ENCODE measurements at regions not wholly inside any gene's neighbourhood (a gene's known extent, or its start where the extent isn't known, plus 50 kb on each side); places are given as distances from the start of the nearest gene placed in this dataset.

DNA sequence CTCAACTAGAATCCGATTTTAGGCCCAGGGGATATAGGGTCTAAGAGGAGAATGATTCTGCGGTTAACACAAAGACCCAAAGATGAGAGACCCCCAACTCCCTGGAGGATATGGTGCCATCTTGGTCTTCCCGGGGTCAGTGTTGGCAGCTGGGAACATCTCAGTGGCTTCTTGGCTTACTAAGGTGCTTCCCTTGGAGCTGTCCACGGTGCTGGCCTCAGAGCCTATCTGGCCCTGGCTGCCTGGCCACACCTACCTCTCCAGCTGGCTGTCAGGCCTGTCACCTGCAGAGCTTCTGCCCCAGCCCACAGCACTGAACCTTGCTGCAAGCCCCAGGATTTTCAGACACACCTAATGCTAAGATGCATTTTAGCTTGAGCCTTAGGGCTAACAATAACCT, 70.7 kb upstream of the THY1 start:
- TF ChIP-seq POLR2AphosphoS5 (IDR thresholded peaks at IDR 0.05; ENCODE audit: borderline replicate concordance, low read depth, low read length) (no peak), EZH2 (IDR thresholded peaks at IDR 0.05) (no peak)

Measured in SK-N-MC (cell line).